GM06990 (cell line): ENCODE measurements at regions not wholly inside any gene's neighbourhood (a gene's known extent, or its start where the extent isn't known, plus 50 kb on each side); places are given as distances from the start of the nearest gene placed in this dataset.

Experiments used
- DNase-seq: peaks from one replicate; pipeline ENCODE4 v3.0.0-alpha.2; 2011; ENCODE audit not compliant: insufficient read length; ENCODE audit errors: extremely low read depth
- H3K27me3 ChIP-seq: replicated peaks from 2 replicates; pipeline ENCODE4 v1.6.0; 2011; ENCODE audit warnings: low read length; ENCODE audit not compliant: control insufficient read depth, insufficient read depth
- H3K36me3 ChIP-seq: 2 replicates; pipeline ENCODE4 v1.5.1; 2011; ENCODE audit warnings: low read length; ENCODE audit not compliant: control insufficient read depth, insufficient read depth
- H3K4me3 ChIP-seq: replicated peaks from 2 replicates; pipeline ENCODE4 v1.5.1; 2011; ENCODE audit warnings: low read depth, mild to moderate bottlenecking, control low read depth, low read length
- TF ChIP-seq, protein P1 (sequence below): IDR thresholded peaks from 2 replicates; pipeline ENCODE4 v1.5.1; 2011; ENCODE audit warnings: low read length, control low read depth, mild to moderate bottlenecking, inconsistent platforms; ENCODE audit not compliant: insufficient read depth, poor library complexity, severe bottlenecking

DNA sequence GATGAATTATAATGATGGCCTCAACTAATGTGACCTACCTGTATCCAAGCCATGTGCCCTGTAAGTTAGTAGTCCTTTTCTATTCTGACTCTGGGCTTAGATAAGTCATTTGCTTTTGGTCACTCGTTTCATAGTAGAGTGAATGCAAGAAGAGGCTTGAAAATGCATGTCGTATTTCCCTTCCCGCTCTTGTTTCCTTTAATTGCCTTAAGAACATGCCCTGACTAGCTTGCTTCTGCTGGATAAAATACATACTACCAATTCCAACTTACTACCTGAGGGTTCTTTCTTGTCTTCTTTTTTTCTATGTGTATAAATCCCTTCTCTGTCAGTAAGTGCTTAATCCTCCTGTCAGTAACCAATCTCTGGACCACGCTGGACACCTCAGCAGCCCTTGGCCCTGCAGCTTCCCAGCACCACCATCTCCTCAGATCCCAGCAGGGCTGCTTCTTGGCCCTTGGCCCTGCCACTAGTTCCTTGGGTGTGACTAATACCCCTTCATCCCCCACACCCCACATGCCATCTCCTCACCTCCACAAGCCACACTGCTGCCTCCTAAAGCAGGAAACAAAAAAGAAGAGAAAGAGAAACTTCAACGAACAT lies 771.7 kb downstream of the IGSF11 start:
- TF ChIP-seq, protein P1, sequence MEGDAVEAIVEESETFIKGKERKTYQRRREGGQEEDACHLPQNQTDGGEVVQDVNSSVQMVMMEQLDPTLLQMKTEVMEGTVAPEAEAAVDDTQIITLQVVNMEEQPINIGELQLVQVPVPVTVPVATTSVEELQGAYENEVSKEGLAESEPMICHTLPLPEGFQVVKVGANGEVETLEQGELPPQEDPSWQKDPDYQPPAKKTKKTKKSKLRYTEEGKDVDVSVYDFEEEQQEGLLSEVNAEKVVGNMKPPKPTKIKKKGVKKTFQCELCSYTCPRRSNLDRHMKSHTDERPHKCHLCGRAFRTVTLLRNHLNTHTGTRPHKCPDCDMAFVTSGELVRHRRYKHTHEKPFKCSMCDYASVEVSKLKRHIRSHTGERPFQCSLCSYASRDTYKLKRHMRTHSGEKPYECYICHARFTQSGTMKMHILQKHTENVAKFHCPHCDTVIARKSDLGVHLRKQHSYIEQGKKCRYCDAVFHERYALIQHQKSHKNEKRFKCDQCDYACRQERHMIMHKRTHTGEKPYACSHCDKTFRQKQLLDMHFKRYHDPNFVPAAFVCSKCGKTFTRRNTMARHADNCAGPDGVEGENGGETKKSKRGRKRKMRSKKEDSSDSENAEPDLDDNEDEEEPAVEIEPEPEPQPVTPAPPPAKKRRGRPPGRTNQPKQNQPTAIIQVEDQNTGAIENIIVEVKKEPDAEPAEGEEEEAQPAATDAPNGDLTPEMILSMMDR = no peak
- no peaks in the 10 kb centered on the region for H3K36me3 ChIP-seq
- no peak overlapping the region for H3K4me3 ChIP-seq
- H3K27me3 ChIP-seq = no peaks in the 10 kb centered on the region
- DNase-seq = no peak

GRCh38 chr3:118267588-118267987 lies 767.1 kb downstream of the IGSF11 start:
- peak; percentile 26 for DNase-seq
- Histone ChIP-seq H3K4me3 (no peak overlapping the region), H3K36me3 (no peaks in the 10 kb centered on the region), H3K27me3 (no peaks in the 10 kb centered on the region)
- TF ChIP-seq, protein P1 = no peak

- H3K4me3 ChIP-seq = no peak overlapping the region
- no peaks in the 10 kb centered on the region for H3K27me3 ChIP-seq
- no peaks in the 10 kb centered on the region for H3K36me3 ChIP-seq
- TF ChIP-seq, protein P1 = no peak
- DNase-seq = no peak
Observed at GRCh38 chr3:118269537-118270125, 765.0 kb downstream of the IGSF11 start.

DNA sequence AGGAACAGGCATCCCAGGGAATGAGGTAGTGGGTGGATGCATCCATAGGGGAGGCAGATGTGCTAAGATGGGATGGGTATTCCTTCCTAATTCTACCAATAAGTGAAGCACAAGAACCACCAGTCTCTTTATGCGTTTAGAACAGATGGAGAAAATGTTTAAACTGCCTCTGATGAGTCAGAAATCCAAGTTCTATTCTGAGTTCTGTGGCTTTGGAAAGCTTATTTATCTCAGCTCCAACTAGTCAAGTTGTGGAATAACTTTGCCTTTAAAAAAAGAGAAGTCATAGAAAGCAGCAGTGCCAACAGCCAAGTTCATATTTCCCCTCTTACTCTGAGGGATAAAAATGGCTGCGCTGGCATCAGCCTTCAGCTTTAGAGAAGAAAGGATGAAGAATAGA lies 761.7 kb downstream of the IGSF11 start:
- Histone ChIP-seq H3K4me3 (no peak overlapping the region), H3K36me3 (no peaks in the 10 kb centered on the region), H3K27me3 (no peaks in the 10 kb centered on the region)
- TF ChIP-seq, protein P1 = no peak
- DNase-seq = no peak

GRCh38 chr3:118277814-118278213 lies 756.8 kb downstream of the IGSF11 start:
- H3K36me3 ChIP-seq = no peaks in the 10 kb centered on the region
- TF ChIP-seq, protein P1 = no peak
- no peak for DNase-seq
- no peaks in the 10 kb centered on the region for H3K27me3 ChIP-seq
- no peak overlapping the region for H3K4me3 ChIP-seq
